ENCODE measurements at regions not wholly inside any gene's neighbourhood (a gene's known extent, or its start where the extent isn't known, plus 50 kb on each side); places are given as distances from the start of the nearest gene placed in this dataset.

DNA sequence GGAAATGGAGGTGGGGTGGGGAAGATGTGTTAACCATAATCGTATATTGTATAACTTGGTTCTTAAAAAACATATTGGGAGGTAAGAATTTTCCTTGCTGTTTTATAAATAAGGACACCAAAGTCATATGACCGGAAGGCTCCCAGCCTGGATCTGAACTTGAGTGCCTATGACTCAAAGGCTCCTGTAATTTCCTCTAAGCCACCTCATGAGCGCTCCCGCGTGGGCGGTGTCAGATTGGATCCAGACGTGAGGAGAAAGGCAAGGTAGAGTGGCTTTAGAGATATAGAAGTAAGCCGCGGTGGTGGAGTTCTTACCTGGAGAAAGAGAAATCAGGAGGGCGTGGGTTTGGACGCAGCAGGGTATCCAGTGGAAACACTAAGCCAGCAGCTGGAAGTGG lies 196.2 kb upstream of the NLRP1 start:
- TF ChIP-seq POLR2AphosphoS5 (IDR thresholded peaks at IDR 0.05; ENCODE audit: low read depth, low read length) (no peak), TAF1 (IDR thresholded peaks at IDR 0.05; ENCODE audit: borderline replicate concordance, insufficient read depth, low read length) (no peak), SIN3A (IDR thresholded peaks at IDR 0.05; ENCODE audit: borderline replicate concordance, insufficient read depth, low read length) (no peak; the same call in 1 of the 2 replicates)
